Cardiac fibroblast (primary cell): ENCODE measurements at regions not wholly inside any gene's neighbourhood (a gene's known extent, or its start where the extent isn't known, plus 50 kb on each side); places are given as distances from the start of the nearest gene placed in this dataset.

Source experiments
- DNase-seq, 2 donors: peaks; one replicate each; pipeline versions ENCODE4 v3.0.0 to v3.0.0-alpha.2; 2010; ENCODE audit warnings: low read depth in 2 of 2
- H3K4me3 ChIP-seq, 2 donors: replicated peaks in 1 of 2; 1 replicate in 1 of 2; 2 replicates in 1 of 2; pipeline ENCODE4 v1.5.1; 2011; ENCODE audit warnings: low read depth in 2 of 2, low read length in 2 of 2, mild to moderate bottlenecking in 2 of 2, moderate library complexity in 1 of 2
- CTCF ChIP-seq: IDR thresholded peaks from one replicate; pipeline ENCODE4 v1.5.1; 2011; ENCODE audit warnings: low read depth, mild to moderate bottlenecking, low read length, inconsistent platforms

DNA sequence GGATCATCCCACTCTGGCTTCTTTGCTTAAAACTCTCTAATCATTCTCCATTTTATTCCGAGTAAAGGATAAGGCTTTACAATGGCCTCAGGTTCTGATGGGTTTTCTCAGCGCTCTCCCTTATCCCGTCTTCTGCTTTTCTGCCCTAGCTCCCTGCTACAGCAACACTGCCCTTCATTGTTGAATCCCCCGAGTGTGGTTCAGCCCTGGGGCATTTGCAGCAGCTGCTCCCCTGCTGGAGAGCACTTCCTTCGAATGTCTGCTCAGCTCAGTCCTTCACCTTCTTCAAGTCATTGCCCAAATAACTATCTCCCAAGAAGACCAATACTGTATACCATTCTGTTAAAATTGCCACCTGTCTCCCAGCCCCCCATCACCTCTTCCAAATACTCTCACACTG, 111.8 kb downstream of the TBXT start:
- DNase-seq: no peak
- TF ChIP-seq CTCF: no peak

GRCh38 chr6:166052837-166053236, 114.8 kb downstream of the TBXT start:
- no peak for DNase-seq
- TF ChIP-seq CTCF: no peak
- no peak overlapping the region for H3K4me3 ChIP-seq

More for the DNA sequence above, 111.8 kb downstream of the TBXT start:
- no peak overlapping the region for H3K4me3 ChIP-seq

DNA sequence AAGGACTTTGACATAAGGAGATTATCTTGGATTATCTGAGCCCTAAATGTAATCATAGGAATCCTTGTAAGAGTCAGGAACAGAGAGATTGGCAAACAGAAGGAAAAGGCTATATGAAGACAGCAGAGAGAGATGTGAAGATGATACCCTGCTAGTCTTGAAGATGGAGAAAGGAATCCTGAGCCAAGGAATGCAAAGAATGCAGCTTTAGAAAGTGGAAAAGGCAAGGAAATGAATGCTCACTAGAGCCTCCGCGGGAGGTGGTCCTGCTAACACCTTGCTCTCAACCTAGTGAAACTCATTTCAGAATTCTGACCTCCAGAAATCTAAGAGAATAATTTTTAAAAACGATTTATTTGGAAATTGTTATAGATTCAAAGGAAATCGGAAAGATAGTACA, 117.1 kb downstream of the TBXT start:
- TF ChIP-seq CTCF: no peak
- DNase-seq: no peak
- no peak overlapping the region for H3K4me3 ChIP-seq

GRCh38 chr6:166046982-166047381, 120.7 kb downstream of the TBXT start:
- TF ChIP-seq CTCF: no peak
- H3K4me3 ChIP-seq: no peak overlapping the region
- DNase-seq: no peak

DNA sequence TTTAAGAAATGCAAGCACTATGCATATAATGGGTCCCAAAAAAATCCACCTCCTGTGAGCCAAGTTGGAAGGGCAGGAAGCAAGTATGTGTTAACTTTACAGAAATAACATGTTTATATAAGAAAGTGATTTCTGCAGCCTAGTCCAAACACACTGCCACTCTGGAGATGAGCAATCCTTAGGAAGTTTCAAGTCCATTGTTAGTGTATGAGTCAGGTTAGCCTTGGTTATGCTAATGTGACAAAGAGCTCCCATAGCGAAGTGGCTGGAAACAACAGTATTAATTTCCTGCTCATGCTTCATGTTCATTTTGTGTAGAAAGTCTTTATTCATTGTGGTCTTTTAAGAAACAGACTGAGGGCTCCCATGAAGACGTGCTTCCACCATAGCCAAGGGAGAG, 121.4 kb downstream of the TBXT start:
- DNase-seq: peak; percentile 81 to 95
- H3K4me3 ChIP-seq: no peak overlapping the region
- TF ChIP-seq CTCF: no peak

DNA sequence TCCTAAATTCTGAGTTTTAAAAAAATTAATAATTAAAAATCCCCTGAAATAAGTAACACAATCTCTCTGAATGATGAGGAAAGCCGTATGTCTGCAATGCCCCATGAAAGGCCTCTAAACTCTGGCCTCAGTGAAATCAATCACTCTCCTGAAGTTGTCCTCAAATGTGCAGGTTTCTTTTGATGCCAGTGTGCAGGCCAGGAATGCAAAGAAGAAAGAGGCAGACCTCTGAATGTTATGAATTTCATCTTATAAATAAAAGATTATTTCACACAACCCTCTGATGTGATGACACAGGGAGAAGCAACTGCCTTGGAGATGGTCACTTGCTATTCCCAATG, 121.8 kb downstream of the TBXT start:
- no peak for DNase-seq
- no peak for TF ChIP-seq CTCF
- no peak overlapping the region for H3K4me3 ChIP-seq

GRCh38 chr6:166045173-166045859, 122.3 kb downstream of the TBXT start:
- peak in 1 of 2 donors; percentile 62 for DNase-seq
- H3K4me3 ChIP-seq: no peak overlapping the region
- no peak for TF ChIP-seq CTCF
